H4 (cell line): ENCODE measurements at regions not wholly inside any gene's neighbourhood (a gene's known extent, or its start where the extent isn't known, plus 50 kb on each side); places are given as distances from the start of the nearest gene placed in this dataset.

Experiments used
- DNase-seq: peaks from one replicate; pipeline ENCODE4 v3.0.0-alpha.2; 2015; ENCODE audit warnings: low spot score

DNA sequence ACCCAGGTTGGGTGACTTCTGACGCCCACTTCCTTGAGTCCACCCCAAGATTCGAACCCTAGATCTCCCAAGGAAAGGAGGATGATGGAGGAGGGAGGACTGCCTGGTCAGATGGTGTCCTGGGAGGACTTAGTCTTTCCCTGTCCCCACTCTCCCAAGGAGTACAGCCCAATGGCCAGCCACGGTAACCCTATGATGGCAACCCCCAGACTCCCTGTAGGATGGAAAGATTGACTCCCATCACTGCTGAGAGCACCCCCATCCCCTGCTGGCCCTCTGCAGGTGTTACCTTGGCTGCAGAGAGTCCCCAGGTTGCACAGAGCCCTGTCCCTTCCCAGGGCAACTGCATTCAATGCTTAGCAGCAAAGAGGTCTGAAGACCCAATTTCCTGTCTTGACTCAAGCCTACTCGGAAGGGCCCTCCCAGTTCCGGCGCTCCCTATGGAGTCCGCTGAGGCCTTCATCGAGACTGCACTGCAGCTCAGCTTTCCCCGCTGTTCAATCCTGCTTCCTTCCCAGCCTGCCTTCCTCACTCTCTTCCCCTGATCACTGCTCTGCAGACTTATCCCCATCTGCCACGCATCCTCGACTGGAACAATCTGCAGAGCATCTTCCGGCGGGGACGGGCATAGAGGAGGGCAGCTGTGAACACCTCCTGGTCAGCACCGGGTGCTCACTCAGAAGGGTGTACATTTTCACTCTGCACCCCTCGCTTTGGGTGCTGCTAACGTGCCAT is 50.8 kb upstream of the OCM2 start:
- DNase-seq, result no peak

DNA sequence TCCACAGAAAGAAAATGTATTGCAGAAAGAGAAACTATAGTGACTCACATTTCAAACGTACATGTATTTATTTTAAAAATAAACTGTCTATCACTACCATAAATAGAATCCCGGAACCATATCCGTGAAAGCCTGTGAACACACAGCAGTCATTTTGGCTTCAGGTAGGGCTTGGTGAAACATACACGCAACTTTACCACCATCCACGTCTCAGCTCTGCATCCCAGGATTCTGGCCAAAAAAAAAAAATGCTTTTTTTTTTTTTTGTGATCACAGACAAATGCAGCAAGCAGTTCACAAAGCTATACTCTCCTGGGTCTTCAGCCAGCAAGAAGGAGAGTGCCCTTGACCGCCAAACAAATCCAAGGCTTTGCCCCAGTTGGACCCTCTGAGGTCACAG is 56.8 kb upstream of the OCM2 start:
- DNase-seq, result no peak

DNA sequence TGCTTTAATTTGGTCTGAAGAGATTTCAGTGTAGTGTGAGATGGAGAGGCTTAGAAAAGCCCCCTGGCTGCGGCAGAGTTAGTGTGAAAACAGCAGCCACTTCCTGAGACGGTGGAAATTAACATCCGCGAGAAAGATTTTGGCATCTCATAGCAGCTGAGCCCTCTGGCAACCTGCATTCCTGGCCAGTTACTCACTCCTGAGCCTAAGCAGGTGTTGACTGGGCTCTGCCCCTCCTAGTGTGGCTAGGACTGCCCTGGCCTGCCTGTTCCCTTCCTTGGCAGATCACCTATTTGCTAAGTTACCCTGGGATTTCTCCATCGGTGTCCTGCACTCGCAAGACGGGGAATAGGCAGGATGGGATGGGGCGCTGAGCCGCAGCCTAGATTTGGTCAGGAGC is 57.6 kb upstream of the LMTK2 start:
- peak; percentile 31 for DNase-seq

DNA sequence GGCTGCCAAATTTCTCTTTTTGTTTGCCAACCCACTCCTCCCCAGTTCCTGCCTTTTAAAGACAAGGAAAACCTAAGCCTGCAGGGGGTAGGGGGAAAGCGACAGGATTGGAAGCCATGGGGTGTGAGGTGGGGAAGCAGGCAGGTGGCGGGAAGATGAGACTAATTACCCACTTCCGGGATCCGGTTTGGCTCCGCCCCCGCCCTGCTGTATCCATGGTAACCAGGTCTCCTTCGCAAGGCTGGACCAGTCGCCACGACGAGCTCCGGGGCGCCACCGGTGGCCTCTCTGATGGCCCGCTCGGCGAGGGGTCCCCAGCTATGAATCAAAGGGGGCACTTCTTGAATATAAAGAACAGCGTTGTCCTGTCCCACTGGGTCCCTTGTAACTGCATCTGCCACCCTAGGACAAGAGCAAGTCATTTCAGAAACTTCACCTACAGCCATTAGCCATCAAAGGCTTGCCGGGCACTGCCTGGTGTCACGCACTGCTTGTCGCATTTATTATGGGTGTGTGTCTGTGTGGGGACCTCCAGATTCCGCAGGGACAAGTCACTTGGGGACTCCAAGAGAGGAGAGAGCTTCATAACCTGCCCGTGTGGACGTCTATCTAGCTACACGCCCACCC is 55.4 kb upstream of the LMTK2 start:
- DNase-seq, result no peak

DNA sequence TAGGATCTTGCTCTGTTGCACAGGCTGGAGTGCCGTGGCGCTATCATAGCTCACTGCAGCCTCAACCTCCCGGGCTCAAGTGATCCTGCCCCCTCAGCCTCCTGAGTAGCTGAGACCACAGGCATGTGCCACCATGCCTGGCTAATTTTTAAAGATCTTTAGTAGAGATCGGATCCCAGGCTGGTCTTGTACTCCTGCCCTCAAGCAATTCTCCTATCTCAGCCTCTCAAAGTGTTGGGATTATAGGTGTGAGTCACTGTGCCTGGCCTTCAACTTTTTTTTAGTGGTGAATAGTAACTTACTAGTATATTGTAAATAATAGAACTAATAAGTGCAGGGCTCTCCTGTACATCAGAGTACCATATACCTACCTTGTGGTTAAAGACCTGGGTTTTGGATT is 52.1 kb upstream of the LMTK2 start:
- DNase-seq, result peak; percentile 31

DNA sequence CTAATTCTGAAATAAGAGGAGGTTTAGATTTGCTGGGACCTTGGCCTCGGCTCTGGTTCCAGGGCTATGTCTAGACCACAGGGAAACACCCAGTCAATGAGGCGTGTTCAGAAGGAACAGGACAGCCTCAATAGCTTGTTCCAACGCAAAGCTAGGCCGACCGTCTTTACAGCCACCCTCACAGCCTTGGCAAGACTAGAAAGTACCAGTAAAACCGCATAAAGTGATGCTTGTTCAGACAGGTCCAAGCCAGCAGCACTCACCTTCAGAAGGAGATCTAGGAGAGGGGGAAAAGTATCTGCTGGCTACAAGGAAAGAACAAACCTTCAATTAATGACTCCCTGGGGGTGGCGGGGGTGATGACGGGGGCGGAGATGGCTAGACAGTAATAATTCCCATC is 50.1 kb upstream of the LMTK2 start:
- DNase-seq, result no peak
